CD4-positive, alpha-beta T cell treated with Interleukin-15 for 1 hour (primary cell): ENCODE measurements at regions not wholly inside any gene's neighbourhood (a gene's known extent, or its start where the extent isn't known, plus 50 kb on each side); places are given as distances from the start of the nearest gene placed in this dataset.
A peak's percentile ranks its signal among the peaks of the same experiment; 100 is the strongest.

Source experiments
- DNase-seq: peaks from one replicate; pipeline ENCODE4 v3.0.0-alpha.2; 2020

- no peak for DNase-seq
Measured at GRCh38 chr18:45447355-45448265, 167.7 kb upstream of the SLC14A2 start.

DNA sequence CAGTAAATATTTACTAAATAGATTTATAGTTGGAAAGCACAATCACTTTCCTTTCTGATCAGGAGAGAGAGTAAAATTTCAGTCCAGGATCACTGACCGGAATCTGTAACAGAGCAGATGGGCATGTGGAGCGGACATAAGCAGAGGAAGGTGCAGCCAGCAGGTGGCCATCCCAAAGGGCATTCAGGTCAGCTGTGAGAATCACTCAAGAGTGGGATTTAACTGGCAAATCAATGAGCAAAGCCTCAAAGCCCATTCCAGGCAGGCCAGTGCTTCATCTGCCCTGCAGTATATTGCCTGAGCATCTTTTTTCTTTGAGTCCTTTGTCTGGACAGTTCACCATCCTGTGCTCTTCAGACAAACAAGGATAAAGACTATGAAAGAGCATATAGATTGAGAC lies 166.4 kb upstream of the SLC14A2 start:
- DNase-seq, result no peak

- no peak for DNase-seq
Measured at GRCh38 chr18:45449418-45450227, 165.7 kb upstream of the SLC14A2 start.

GRCh38 chr18:45456090-45457021 lies 158.9 kb upstream of the SLC14A2 start:
- peak; percentile 19 for DNase-seq

GRCh38 chr18:45458033-45458432 lies 157.2 kb upstream of the SLC14A2 start:
- no peak for DNase-seq

DNA sequence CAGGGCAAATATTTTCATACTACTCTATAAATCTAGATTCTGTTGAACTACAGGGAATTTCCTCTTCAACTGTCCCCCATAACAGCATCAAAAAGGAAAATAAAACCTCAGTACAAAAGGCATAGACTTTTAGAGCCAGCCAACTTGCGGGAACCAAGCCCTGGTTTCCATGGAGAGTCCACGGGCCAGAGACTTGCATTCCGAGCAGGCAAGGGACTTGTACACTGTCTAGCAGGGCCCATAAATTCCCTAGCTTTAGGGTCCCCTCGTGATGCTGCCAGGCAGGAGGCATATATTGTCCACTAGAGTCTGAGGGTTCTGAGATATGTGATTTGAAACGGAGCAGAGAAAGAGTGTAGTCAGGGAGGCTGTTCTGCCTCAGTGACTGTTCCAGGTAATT lies 153.1 kb upstream of the SLC14A2 start:
- no peak for DNase-seq

- DNase-seq, result no peak
Measured at GRCh38 chr18:45463451-45463850, 151.8 kb upstream of the SLC14A2 start.

- no peak for DNase-seq
Measured at GRCh38 chr18:45464619-45465018, 150.7 kb upstream of the SLC14A2 start.

- no peak for DNase-seq
Measured at GRCh38 chr18:45467293-45467692, 148.0 kb upstream of the SLC14A2 start.

- DNase-seq, result no peak
Measured at GRCh38 chr18:45467945-45468344, 147.3 kb upstream of the SLC14A2 start.

- no peak for DNase-seq
Measured at GRCh38 chr18:45478889-45479288, 136.4 kb upstream of the SLC14A2 start.

DNA sequence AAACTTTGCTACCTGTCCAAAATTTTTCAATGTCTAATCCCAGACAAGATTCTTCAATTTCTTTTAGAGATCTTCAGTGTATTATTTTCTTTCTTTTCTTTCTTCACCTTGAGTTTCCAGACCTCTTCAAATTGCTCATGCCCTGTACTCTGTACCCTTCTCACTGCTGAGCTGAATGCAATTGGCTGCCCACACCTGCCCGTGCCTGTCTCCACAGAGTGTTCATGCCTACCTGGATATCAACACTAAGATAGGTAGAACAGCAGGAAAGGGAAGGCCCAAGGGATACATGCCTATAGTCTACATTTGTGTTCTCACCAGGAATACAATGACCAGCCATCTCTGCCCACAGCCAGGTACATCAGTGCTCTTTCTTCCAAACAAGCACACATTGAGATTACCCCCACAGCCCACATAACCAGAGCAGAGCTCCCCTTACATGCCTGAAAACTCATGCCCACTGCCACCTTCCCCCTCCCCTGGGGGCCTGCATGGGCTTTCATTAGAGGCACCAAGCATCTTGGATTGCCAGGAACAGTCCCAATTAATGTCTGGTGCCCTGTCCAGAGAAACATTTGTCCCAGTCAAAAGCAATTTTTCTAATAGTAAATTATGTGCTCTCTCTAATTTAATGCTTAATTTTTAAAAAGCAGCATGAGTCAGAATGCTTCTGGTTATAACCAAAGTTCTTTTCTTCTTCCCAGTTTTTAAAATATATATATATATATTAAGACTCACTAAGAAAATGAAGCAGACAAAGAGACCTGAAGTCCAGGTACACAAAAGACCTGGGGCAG lies 134.9 kb upstream of the SLC14A2 start:
- DNase-seq, result no peak

- DNase-seq, result no peak
Measured at GRCh38 chr18:45481821-45482220, 133.5 kb upstream of the SLC14A2 start.

GRCh38 chr18:45482286-45482685 lies 133.0 kb upstream of the SLC14A2 start:
- no peak for DNase-seq

GRCh38 chr18:45487581-45487980 lies 127.7 kb upstream of the SLC14A2 start:
- no peak for DNase-seq

- no peak for DNase-seq
Measured at GRCh38 chr18:45488645-45489044, 126.6 kb upstream of the SLC14A2 start.

GRCh38 chr18:45493830-45494229 lies 121.4 kb upstream of the SLC14A2 start:
- DNase-seq, result no peak

DNA sequence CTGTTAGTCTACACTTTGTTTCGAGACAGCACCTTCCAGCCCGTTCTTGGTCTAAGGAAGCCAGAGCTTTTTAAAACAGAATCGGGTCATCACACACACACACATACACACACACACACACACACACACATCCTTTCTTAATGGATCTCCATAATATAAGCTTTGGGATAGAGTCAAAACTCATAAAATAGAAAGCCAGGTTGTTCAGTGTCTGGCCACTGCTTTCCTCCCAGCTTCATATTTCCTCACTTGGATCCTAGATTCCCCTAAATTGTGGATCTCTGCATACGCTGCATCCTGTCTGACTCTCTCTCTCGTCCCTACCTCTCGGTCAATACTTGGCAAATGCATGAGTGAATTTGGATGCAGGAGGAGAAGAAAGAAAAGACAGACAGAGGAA lies 120.5 kb upstream of the SLC14A2 start:
- no peak for DNase-seq

- DNase-seq, result no peak
Measured at GRCh38 chr18:45496741-45497140, 118.5 kb upstream of the SLC14A2 start.

DNA sequence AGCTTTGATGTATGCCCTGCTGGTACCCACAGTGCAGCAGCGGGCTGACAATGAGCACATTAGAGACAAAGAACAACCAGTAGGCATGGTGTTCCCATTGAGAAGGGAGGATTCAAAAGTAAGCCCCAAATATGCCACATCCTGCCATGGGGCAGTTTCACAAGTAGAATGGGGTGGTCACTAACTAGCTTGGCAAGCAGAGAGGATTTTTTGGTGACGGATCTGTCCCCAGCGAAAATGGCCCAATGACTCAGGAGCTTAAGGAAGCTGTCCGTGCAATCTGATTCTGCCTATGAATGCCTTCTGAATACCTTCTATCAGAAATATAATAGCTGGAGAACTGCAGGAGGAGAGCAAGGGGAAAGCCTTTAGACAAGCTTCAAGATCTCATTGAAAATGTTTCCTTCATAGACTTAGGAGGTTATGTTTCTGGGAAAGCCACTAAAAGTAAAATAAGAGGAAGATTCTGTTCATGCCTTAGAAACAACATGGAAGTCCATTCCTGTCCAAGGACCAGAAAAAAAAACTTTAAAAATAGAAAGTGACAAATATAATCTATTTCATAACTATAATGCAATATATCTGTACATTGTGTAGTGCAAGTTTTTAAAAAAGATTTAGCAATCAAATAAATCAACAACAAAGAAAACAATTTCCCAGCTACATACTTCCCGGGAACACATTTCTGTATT lies 117.5 kb upstream of the SLC14A2 start:
- DNase-seq, result no peak

DNA sequence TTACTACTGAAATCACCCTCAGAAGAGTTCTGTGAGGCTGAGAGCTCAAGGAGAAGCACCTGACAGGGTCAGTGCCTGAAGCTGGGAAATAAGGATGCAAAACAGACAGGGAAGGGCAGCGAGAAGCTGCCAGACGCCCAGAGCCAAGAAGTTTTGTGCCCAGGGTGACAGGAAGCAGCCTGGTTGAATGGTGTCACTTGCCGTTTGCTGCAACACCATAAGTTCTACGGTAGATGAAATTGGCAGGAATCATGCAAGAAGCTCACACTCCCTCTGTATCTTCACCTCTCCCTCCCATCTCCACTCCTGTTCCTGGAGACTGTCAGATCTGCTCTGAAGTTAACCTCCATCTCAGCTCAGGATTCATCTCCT lies 117.0 kb upstream of the SLC14A2 start:
- DNase-seq, result no peak
